ENCODE measurements at regions not wholly inside any gene's neighbourhood (a gene's known extent, or its start where the extent isn't known, plus 50 kb on each side); places are given as distances from the start of the nearest gene placed in this dataset.

GRCh38 chr2:17056236-17056635 is 390.6 kb upstream of the CYRIA start:
- Histone ChIP-seq H3K9me2 (ENCODE audit: insufficient read depth, low read length) (no peaks in the 10 kb centered on the region), H3K4me2 (ENCODE audit: low read length) (no peak overlapping the region), H3K9ac (ENCODE audit: low read length) (no peak overlapping the region), H3K27ac (ENCODE audit: low read length) (no peak overlapping the region), H3K27me3 (ENCODE audit: insufficient read depth, low read depth, low read length) (no peaks in the 10 kb centered on the region), H3F3A (ENCODE audit: insufficient read depth, low read length, poor library complexity, severe bottlenecking) (peaks cover 6% of the 10 kb centered on the region), H3K79me2 (replicated peaks; ENCODE audit: insufficient read depth, low read length) (no peaks in the 10 kb centered on the region), H3K36me3 (ENCODE audit: insufficient read depth, low read length) (no peaks in the 10 kb centered on the region), H4K20me1 (ENCODE audit: insufficient read depth) (no peaks in the 10 kb centered on the region), H2AFZ (ENCODE audit: low read depth, low read length) (no peak overlapping the region), H3K4me3 (ENCODE audit: low read length) (no peak overlapping the region), H3K9me3 (ENCODE audit: low read length) (no peaks in the 10 kb centered on the region)
- TF ChIP-seq RAD21 (conservative IDR thresholded peaks at IDR 0.05) (no peak), CTCF (IDR thresholded peaks at IDR 0.05; ENCODE audit: poor library complexity, severe bottlenecking) (no peak), POLR2AphosphoS5 (IDR thresholded peaks at IDR 0.05) (no peak), SMC3 (conservative IDR thresholded peaks at IDR 0.05; ENCODE audit: poor library complexity) (no peak), EZH2 (IDR thresholded peaks at IDR 0.05; ENCODE audit: borderline replicate concordance, insufficient read depth, low read length, poor library complexity, severe bottlenecking) (no peak), MXI1 (conservative IDR thresholded peaks at IDR 0.05; ENCODE audit: poor library complexity, severe bottlenecking) (no peak), TAF1 (IDR thresholded peaks at IDR 0.05; ENCODE audit: low read depth) (no peak), EP300 (conservative IDR thresholded peaks at IDR 0.05; ENCODE audit: poor library complexity, severe bottlenecking) (no peak)
- TF ChIP-seq, protein P1, sequence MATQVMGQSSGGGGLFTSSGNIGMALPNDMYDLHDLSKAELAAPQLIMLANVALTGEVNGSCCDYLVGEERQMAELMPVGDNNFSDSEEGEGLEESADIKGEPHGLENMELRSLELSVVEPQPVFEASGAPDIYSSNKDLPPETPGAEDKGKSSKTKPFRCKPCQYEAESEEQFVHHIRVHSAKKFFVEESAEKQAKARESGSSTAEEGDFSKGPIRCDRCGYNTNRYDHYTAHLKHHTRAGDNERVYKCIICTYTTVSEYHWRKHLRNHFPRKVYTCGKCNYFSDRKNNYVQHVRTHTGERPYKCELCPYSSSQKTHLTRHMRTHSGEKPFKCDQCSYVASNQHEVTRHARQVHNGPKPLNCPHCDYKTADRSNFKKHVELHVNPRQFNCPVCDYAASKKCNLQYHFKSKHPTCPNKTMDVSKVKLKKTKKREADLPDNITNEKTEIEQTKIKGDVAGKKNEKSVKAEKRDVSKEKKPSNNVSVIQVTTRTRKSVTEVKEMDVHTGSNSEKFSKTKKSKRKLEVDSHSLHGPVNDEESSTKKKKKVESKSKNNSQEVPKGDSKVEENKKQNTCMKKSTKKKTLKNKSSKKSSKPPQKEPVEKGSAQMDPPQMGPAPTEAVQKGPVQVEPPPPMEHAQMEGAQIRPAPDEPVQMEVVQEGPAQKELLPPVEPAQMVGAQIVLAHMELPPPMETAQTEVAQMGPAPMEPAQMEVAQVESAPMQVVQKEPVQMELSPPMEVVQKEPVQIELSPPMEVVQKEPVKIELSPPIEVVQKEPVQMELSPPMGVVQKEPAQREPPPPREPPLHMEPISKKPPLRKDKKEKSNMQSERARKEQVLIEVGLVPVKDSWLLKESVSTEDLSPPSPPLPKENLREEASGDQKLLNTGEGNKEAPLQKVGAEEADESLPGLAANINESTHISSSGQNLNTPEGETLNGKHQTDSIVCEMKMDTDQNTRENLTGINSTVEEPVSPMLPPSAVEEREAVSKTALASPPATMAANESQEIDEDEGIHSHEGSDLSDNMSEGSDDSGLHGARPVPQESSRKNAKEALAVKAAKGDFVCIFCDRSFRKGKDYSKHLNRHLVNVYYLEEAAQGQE (IDR thresholded peaks at IDR 0.05; ENCODE audit: borderline replicate concordance): no peak

DNA sequence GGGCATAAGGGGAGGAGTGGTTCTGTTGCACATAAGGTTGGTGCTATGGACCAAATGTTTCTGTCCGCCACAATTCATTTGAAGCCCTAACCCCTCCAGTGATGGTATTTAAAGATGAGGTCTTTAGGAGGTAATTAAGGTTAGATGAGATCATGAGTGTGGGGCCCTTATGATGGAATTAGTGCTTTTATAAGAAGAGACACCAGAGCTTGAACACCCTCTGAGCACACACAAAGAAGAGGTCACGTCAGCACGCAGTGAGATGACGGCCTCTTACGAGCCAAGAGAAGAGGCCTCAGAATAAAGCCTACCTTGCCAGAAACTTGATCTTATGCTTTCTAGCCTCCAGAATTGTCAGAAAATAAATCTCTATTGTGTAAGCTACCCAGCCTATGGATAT is 386.4 kb upstream of the CYRIA start:
- H3K27me3 ChIP-seq (ENCODE audit: insufficient read depth, low read depth, low read length): no peaks in the 10 kb centered on the region
- H3K79me2 ChIP-seq (replicated peaks; ENCODE audit: insufficient read depth, low read length): no peaks in the 10 kb centered on the region
- no peak overlapping the region for H3K9ac ChIP-seq (ENCODE audit: low read length)
- no peak overlapping the region for H2AFZ ChIP-seq (ENCODE audit: low read depth, low read length)
- no peak overlapping the region for H3K4me3 ChIP-seq (ENCODE audit: low read length)
- H4K20me1 ChIP-seq (ENCODE audit: insufficient read depth): no peaks in the 10 kb centered on the region
- no peaks in the 10 kb centered on the region for H3F3A ChIP-seq (ENCODE audit: insufficient read depth, low read length, poor library complexity, severe bottlenecking)
- no peak overlapping the region for H3K27ac ChIP-seq (ENCODE audit: low read length)
- H3K9me2 ChIP-seq (ENCODE audit: insufficient read depth, low read length): no peaks in the 10 kb centered on the region
- H3K9me3 ChIP-seq (ENCODE audit: low read length): no peaks in the 10 kb centered on the region
- no peak overlapping the region for H3K4me2 ChIP-seq (ENCODE audit: low read length)
- H3K36me3 ChIP-seq (ENCODE audit: insufficient read depth, low read length): no peaks in the 10 kb centered on the region
- no peak for TF ChIP-seq MXI1 (conservative IDR thresholded peaks at IDR 0.05; ENCODE audit: poor library complexity, severe bottlenecking)
- TF ChIP-seq SMC3 (conservative IDR thresholded peaks at IDR 0.05; ENCODE audit: poor library complexity): no peak
- TF ChIP-seq TAF1 (IDR thresholded peaks at IDR 0.05; ENCODE audit: low read depth): no peak
- TF ChIP-seq, protein P1 (IDR thresholded peaks at IDR 0.05; ENCODE audit: borderline replicate concordance): no peak
- no peak for TF ChIP-seq POLR2AphosphoS5 (IDR thresholded peaks at IDR 0.05)
- no peak for TF ChIP-seq EP300 (conservative IDR thresholded peaks at IDR 0.05; ENCODE audit: poor library complexity, severe bottlenecking)
- no peak for TF ChIP-seq CTCF (IDR thresholded peaks at IDR 0.05; ENCODE audit: poor library complexity, severe bottlenecking)
- TF ChIP-seq EZH2 (IDR thresholded peaks at IDR 0.05; ENCODE audit: borderline replicate concordance, insufficient read depth, low read length, poor library complexity, severe bottlenecking): no peak
- TF ChIP-seq RAD21 (conservative IDR thresholded peaks at IDR 0.05): no peak

Data from neural cell (in vitro differentiated cells).